Body of pancreas (tissue), 4 donors: ENCODE measurements at regions not wholly inside any gene's neighbourhood (a gene's known extent, or its start where the extent isn't known, plus 50 kb on each side); places are given as distances from the start of the nearest gene placed in this dataset.

Experiments
- CTCF ChIP-seq, 7 experiments: fragments of 450-650 bp in 4 of 7; fragments of 200-600 bp in 3 of 7; sonication (generic) in 3 of 7; IDR thresholded peaks; one replicate each; pipeline ENCODE4 v1.5.1; 2016 to 2019; ENCODE audit warnings: antibody characterized with exemption in 7 of 7
- POLR2A ChIP-seq, 3 donors: fragments of 450-650 bp; IDR thresholded peaks; one replicate each; pipeline ENCODE4 v1.6.1; 2016; ENCODE audit warnings: antibody characterized with exemption in 3 of 3, mild to moderate bottlenecking in 2 of 3

- TF ChIP-seq CTCF (IDR thresholded peaks at IDR 0.05) (no peak), POLR2A (IDR thresholded peaks at IDR 0.05) (no peak)
Observed at GRCh38 chr2:118470297-118470696, 377.2 kb downstream of the EN1 start.
